C4-2B (cell line): ENCODE measurements at regions not wholly inside any gene's neighbourhood (a gene's known extent, or its start where the extent isn't known, plus 50 kb on each side); places are given as distances from the start of the nearest gene placed in this dataset.

Source experiments
- H3K27ac ChIP-seq: fragments of 450-650 bp; 2 replicates; pipeline ENCODE4 v1.5.1; 2017
- ZFX ChIP-seq: fragments of 450-650 bp; IDR thresholded peaks from 2 replicates; pipeline ENCODE4 v1.6.1; 2017
- TF ChIP-seq, protein P1 (sequence below): fragments of 450-650 bp; conservative IDR thresholded peaks from 2 replicates; pipeline ENCODE4 v1.5.1; 2017; ENCODE audit warnings: mild to moderate bottlenecking

DNA sequence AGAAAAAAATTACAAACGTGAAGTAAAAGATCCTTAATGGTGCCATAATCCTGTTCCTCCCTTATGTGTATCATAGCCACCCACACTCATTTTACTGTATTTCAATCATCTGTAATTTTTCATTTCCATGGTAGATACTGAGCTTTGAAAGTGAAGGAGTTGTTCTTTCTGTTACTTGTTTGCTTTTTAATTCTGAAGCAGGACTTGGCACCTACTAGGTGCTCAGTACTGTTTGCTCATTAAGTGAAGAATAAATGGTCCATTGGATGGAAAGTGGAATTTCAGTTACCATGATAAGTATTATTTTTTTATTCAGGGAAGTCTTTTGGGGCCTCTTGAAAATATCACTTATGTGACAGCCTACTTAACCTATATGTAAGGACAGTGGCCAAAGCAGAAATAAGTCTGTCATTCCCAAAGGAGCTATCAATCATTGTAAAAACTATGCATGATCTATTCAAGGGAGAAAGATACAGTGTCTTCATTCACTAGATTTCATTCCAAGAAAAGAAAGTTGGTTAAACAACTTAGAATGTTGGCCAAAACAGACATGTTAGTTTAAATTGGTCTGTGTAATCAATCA, 1244.4 kb upstream of the SEL1L start:
- no peak overlapping the region for H3K27ac ChIP-seq
- TF ChIP-seq, protein P1, sequence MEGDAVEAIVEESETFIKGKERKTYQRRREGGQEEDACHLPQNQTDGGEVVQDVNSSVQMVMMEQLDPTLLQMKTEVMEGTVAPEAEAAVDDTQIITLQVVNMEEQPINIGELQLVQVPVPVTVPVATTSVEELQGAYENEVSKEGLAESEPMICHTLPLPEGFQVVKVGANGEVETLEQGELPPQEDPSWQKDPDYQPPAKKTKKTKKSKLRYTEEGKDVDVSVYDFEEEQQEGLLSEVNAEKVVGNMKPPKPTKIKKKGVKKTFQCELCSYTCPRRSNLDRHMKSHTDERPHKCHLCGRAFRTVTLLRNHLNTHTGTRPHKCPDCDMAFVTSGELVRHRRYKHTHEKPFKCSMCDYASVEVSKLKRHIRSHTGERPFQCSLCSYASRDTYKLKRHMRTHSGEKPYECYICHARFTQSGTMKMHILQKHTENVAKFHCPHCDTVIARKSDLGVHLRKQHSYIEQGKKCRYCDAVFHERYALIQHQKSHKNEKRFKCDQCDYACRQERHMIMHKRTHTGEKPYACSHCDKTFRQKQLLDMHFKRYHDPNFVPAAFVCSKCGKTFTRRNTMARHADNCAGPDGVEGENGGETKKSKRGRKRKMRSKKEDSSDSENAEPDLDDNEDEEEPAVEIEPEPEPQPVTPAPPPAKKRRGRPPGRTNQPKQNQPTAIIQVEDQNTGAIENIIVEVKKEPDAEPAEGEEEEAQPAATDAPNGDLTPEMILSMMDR, result no peak
- no peak for TF ChIP-seq ZFX

DNA sequence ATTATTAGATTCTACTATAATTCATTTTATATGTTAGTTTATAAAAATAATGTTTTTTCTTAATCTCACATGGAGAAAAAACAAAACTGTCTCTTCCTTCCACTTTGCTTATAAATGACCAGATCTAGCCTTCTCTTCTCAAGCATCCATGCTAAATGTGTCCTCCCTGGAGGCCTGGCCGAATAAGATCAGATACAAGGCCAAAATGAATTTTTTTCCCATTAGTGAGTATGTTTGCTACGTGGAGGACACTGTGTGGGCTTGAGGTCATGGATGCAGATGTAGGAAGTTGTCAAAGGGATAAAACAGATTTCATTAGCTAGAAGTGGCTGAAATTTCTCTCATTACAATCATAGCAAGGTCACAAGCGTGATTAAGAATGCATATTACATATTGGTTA, 1244.9 kb upstream of the SEL1L start:
- no peak for TF ChIP-seq ZFX
- TF ChIP-seq, protein P1, result no peak
- H3K27ac ChIP-seq, result no peak overlapping the region

DNA sequence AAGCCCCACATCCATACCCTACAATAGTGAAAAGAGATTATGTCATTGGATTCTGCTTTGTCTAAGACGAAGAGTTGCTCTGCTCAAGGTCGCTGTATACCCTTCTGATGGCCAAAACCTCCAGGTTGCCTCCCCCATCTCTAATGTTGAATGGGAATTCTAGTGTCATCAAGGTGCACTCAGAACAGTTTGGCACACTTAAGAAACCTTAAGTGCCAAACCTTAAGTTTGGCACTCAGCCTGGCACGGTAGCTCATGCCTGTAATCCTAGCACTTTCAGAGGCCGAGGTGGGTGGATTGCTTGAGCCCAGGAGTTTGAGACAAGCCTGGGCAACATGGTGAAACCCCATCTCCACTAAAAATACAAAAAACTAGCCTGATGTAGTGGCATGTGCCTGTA, 1245.6 kb upstream of the SEL1L start:
- H3K27ac ChIP-seq, result no peak overlapping the region
- TF ChIP-seq, protein P1, result no peak
- TF ChIP-seq ZFX, result no peak

DNA sequence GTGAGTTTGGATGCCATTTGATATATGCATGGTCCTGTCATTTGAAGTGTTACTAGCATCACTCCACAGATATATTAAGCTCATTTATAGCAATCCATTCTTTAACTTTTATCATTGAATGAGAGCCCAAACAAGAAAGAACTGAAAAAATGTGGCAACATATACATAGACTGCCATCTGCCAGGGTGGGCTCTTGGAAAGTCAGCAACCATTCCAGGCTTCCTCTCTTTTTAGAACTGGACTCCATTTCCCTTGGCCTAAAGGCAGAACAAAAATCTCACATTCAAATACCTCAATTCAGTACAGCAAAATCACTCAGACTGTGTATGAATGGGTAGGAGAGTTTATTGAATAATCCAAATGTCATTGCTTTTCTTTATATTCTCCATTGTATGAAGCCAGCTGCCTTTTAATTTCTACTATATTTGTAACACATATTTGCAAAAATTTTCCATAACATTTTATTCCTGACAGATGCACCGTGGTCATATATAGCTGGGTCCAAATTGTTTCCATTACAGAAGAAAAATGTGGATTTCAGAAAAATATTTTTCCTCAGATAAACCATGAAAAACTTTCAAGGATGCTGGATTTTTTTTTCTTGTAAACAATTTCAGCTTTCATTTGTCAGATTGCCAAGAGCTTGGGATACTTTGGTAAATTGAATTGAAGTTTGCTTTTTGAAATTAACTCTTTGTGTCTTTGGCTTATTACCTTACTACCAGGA, 1252.3 kb upstream of the SEL1L start:
- no peak overlapping the region for H3K27ac ChIP-seq
- TF ChIP-seq, protein P1, result no peak
- no peak for TF ChIP-seq ZFX

DNA sequence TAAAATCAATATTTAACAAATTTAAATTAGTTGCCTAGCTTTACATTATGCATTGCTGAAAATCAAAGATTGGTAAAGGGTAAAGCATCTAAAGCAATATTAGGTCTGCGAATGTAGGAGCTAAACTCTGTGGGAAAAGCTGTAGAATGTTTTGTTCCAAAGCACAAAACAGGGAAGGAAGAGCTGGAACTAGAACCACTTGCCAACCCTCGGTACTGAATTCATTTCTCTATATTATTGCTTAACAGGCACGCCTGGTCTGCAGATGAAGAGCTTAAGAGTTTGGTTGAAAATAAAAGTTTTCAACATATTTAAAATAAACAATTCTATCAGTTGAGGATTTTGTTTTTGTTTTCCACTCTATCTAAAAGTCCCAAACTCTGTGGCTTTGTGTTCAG, 1252.8 kb upstream of the SEL1L start:
- TF ChIP-seq ZFX, result no peak
- TF ChIP-seq, protein P1, result no peak
- H3K27ac ChIP-seq, result no peak overlapping the region

DNA sequence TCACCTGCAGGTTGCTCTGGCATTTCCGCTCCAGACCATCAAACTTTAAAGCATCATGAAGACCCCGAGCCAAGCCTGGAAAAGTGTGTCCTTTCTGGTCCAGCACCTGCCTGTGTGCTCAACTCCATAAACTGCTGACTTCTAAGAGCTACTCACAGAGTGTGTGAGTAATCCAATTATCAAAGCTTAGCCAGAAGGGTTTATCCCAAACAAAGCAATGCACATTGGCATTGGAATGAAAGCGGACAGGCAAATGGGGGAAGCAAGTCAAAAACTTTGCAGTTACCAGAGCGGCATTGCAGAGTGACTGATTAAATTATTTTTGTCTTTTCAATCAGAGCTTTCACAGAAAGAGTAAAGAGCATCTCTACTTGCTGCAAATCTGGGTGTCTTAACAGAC, 1262.4 kb upstream of the SEL1L start:
- TF ChIP-seq, protein P1, result no peak
- TF ChIP-seq ZFX, result no peak
- no peak overlapping the region for H3K27ac ChIP-seq

DNA sequence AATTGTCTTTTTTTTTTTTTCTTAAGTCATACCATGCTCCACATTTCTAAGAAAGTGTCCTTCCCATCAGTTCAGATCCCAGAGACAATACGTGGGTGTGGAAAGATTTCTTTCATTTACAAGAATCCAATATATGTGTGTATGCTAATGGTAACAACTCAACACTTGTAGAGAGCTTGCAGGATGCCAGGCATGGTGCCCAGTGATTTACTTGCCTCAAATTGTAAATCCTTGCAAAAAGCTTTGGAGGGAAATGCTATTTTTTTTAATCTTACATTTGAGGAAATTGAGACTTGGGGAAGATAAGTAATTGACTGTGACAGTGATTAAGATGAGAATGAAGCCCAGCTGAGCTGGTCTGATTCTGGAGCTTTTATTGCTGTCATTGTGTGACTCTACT, 1264.6 kb upstream of the SEL1L start:
- TF ChIP-seq, protein P1, result no peak
- TF ChIP-seq ZFX, result no peak
- no peak overlapping the region for H3K27ac ChIP-seq
